ENCODE measurements at regions not wholly inside any gene's neighbourhood (a gene's known extent, or its start where the extent isn't known, plus 50 kb on each side); places are given as distances from the start of the nearest gene placed in this dataset.

DNA sequence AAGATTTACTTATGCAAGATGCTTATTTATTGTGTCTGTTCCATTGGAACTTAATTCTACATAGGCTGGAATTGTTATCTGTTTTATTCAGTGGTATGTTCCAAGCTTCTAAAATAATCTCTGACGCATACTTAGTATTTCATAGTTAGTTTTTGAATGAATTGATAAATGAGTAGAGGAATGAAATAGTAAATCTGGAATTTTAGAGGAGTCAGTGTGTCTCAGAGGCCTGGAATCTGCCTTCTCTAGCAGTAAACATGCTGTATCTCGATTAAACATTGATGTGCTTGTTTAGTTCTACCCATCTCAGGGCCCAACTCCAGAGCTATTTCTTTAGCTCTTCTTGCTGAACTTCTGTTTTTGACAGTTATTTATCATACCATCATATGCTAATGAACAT is 154.2 kb upstream of the MAGEC2 start:
- TF ChIP-seq TCF12 (IDR thresholded peaks at IDR 0.05; ENCODE audit: low read depth) = no peak
- TF ChIP-seq FOXM1 (IDR thresholded peaks at IDR 0.05; ENCODE audit: borderline replicate concordance, low read depth) = no peak
- no peak for TF ChIP-seq YY1 (IDR thresholded peaks at IDR 0.05; ENCODE audit: low read depth)
- TF ChIP-seq RAD21 (IDR thresholded peaks at IDR 0.05; ENCODE audit: low read depth) = no peak
- TF ChIP-seq TEAD4 (IDR thresholded peaks at IDR 0.05) = no peak
- TF ChIP-seq CREB1 (IDR thresholded peaks at IDR 0.05; ENCODE audit: low read depth) = no peak
- TF ChIP-seq EP300 (IDR thresholded peaks at IDR 0.05; ENCODE audit: borderline replicate concordance) = no peak
- no peak for TF ChIP-seq EGR1 (IDR thresholded peaks at IDR 0.05)
- TF ChIP-seq TAF1 (IDR thresholded peaks at IDR 0.05; ENCODE audit: low read depth) = no peak
- TF ChIP-seq CEBPB (IDR thresholded peaks at IDR 0.05) = no peak
- TF ChIP-seq NFIC (IDR thresholded peaks at IDR 0.05) = no peak
- no peak for TF ChIP-seq ZBTB7A (IDR thresholded peaks at IDR 0.05; ENCODE audit: low read depth)
- TF ChIP-seq, protein P1, sequence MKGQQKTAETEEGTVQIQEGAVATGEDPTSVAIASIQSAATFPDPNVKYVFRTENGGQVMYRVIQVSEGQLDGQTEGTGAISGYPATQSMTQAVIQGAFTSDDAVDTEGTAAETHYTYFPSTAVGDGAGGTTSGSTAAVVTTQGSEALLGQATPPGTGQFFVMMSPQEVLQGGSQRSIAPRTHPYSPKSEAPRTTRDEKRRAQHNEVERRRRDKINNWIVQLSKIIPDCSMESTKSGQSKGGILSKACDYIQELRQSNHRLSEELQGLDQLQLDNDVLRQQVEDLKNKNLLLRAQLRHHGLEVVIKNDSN (IDR thresholded peaks at IDR 0.05) = no peak
- TF ChIP-seq, protein P2, sequence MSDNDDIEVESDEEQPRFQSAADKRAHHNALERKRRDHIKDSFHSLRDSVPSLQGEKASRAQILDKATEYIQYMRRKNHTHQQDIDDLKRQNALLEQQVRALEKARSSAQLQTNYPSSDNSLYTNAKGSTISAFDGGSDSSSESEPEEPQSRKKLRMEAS (IDR thresholded peaks at IDR 0.05) = no peak
- TF ChIP-seq, protein P3, sequence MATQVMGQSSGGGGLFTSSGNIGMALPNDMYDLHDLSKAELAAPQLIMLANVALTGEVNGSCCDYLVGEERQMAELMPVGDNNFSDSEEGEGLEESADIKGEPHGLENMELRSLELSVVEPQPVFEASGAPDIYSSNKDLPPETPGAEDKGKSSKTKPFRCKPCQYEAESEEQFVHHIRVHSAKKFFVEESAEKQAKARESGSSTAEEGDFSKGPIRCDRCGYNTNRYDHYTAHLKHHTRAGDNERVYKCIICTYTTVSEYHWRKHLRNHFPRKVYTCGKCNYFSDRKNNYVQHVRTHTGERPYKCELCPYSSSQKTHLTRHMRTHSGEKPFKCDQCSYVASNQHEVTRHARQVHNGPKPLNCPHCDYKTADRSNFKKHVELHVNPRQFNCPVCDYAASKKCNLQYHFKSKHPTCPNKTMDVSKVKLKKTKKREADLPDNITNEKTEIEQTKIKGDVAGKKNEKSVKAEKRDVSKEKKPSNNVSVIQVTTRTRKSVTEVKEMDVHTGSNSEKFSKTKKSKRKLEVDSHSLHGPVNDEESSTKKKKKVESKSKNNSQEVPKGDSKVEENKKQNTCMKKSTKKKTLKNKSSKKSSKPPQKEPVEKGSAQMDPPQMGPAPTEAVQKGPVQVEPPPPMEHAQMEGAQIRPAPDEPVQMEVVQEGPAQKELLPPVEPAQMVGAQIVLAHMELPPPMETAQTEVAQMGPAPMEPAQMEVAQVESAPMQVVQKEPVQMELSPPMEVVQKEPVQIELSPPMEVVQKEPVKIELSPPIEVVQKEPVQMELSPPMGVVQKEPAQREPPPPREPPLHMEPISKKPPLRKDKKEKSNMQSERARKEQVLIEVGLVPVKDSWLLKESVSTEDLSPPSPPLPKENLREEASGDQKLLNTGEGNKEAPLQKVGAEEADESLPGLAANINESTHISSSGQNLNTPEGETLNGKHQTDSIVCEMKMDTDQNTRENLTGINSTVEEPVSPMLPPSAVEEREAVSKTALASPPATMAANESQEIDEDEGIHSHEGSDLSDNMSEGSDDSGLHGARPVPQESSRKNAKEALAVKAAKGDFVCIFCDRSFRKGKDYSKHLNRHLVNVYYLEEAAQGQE (IDR thresholded peaks at IDR 0.05; ENCODE audit: low read depth) = no peak

DNA sequence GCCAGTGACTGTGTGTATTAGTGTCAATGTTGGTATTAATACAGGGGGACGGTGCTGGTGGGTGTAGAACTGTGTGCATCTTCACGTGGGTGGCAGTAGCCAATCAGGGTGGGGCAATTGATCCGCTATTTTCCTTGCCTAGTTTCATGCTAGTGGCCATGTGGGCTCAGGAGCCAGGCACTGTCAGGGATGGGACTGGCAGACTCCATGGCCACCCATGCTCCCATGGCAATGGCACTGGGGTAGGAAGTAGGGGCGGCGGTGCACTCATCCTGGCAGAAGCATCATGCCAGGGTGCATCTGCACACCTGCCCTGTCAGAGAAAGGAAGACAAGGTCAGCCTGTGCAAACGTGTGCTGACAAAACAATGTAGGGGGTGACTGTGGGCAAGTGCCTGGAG is 122.1 kb upstream of the MAGEC2 start:
- TF ChIP-seq, protein P3 (IDR thresholded peaks at IDR 0.05; ENCODE audit: low read depth) = no peak
- no peak for TF ChIP-seq CEBPB (IDR thresholded peaks at IDR 0.05)
- no peak for TF ChIP-seq CREB1 (IDR thresholded peaks at IDR 0.05; ENCODE audit: low read depth)
- TF ChIP-seq NFIC (IDR thresholded peaks at IDR 0.05) = no peak
- TF ChIP-seq, protein P2 (IDR thresholded peaks at IDR 0.05) = no peak
- no peak for TF ChIP-seq FOXM1 (IDR thresholded peaks at IDR 0.05; ENCODE audit: borderline replicate concordance, low read depth)

DNA sequence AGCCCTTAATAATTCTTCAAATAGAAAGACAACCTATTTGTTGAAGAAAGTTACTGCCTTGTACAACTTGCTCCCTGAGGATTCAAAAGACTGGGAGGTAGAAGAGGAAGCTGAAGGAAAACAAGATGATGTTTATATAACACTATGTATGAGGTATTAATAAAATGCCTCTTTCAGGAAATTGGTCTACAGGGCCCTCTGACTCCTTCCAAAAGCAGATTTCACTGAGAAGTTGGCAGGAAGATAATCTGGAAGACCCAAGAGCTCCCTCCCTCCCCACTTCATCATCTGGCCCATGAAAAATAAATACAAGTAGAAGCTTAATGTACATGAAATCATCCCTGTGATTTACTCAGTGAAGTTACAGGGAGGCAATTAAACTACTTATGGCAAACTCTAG is 107.5 kb upstream of the MAGEC2 start:
- no peak for TF ChIP-seq TCF12 (IDR thresholded peaks at IDR 0.05; ENCODE audit: low read depth)
- TF ChIP-seq YY1 (IDR thresholded peaks at IDR 0.05; ENCODE audit: low read depth) = no peak
- TF ChIP-seq FOXM1 (IDR thresholded peaks at IDR 0.05; ENCODE audit: borderline replicate concordance, low read depth) = no peak
- TF ChIP-seq, protein P2 (IDR thresholded peaks at IDR 0.05) = no peak
- TF ChIP-seq NFIC (IDR thresholded peaks at IDR 0.05) = no peak
- TF ChIP-seq, protein P3 (IDR thresholded peaks at IDR 0.05; ENCODE audit: low read depth) = no peak
- TF ChIP-seq, protein P1 (IDR thresholded peaks at IDR 0.05) = no peak
- no peak for TF ChIP-seq ZBTB7A (IDR thresholded peaks at IDR 0.05; ENCODE audit: low read depth)
- no peak for TF ChIP-seq EGR1 (IDR thresholded peaks at IDR 0.05)
- TF ChIP-seq EP300 (IDR thresholded peaks at IDR 0.05; ENCODE audit: borderline replicate concordance) = no peak
- no peak for TF ChIP-seq TEAD4 (IDR thresholded peaks at IDR 0.05)
- no peak for TF ChIP-seq RAD21 (IDR thresholded peaks at IDR 0.05; ENCODE audit: low read depth)
- no peak for TF ChIP-seq CEBPB (IDR thresholded peaks at IDR 0.05)

DNA sequence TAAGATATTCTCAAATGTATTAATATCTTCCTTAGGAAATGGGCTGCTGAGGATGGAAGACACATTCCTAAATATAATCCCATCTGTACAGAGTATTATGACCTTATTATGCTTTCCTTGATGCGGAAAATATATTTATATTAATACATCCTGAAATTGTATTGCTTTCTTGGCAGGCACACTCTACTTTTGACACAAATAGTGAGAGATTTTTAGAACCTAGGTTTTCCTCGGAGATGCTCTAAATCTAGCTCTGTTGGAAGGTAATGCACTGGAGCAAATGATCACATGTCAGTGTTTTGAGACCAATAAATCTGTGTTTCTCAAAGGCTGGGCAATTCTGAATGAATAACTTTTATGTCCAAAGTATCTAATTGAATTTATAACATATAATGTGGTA is 94.3 kb upstream of the MAGEC2 start:
- no peak for TF ChIP-seq CEBPB (IDR thresholded peaks at IDR 0.05)
- no peak for TF ChIP-seq CREB1 (IDR thresholded peaks at IDR 0.05; ENCODE audit: low read depth)
- no peak for TF ChIP-seq TAF1 (IDR thresholded peaks at IDR 0.05; ENCODE audit: low read depth)
- TF ChIP-seq EP300 (IDR thresholded peaks at IDR 0.05; ENCODE audit: borderline replicate concordance) = no peak
- no peak for TF ChIP-seq TCF12 (IDR thresholded peaks at IDR 0.05; ENCODE audit: low read depth)
- TF ChIP-seq YY1 (IDR thresholded peaks at IDR 0.05; ENCODE audit: low read depth) = no peak
- no peak for TF ChIP-seq TEAD4 (IDR thresholded peaks at IDR 0.05)
- TF ChIP-seq NFIC (IDR thresholded peaks at IDR 0.05) = no peak
- TF ChIP-seq FOXM1 (IDR thresholded peaks at IDR 0.05; ENCODE audit: borderline replicate concordance, low read depth) = no peak
- TF ChIP-seq, protein P2 (IDR thresholded peaks at IDR 0.05) = no peak
- TF ChIP-seq, protein P3 (IDR thresholded peaks at IDR 0.05; ENCODE audit: low read depth) = no peak
- TF ChIP-seq ZBTB7A (IDR thresholded peaks at IDR 0.05; ENCODE audit: low read depth) = no peak
- TF ChIP-seq, protein P1 (IDR thresholded peaks at IDR 0.05) = no peak
- TF ChIP-seq EGR1 (IDR thresholded peaks at IDR 0.05) = no peak
- TF ChIP-seq RAD21 (IDR thresholded peaks at IDR 0.05; ENCODE audit: low read depth) = no peak

All from Ishikawa (cell line).